ENCODE measurements at regions not wholly inside any gene's neighbourhood (a gene's known extent, or its start where the extent isn't known, plus 50 kb on each side); places are given as distances from the start of the nearest gene placed in this dataset.

GRCh38 chr7:35967366-35968139 is 166.7 kb downstream of the SEPTIN7 start:
- TF ChIP-seq EZH2phosphoT487 (IDR thresholded peaks at IDR 0.05), result no peak
- no peak for TF ChIP-seq CTCF (IDR thresholded peaks at IDR 0.05)

All from neural progenitor cell (in vitro differentiated cells).